ENCODE measurements at regions not wholly inside any gene's neighbourhood (a gene's known extent, or its start where the extent isn't known, plus 50 kb on each side); places are given as distances from the start of the nearest gene placed in this dataset.

- no peak for DNase-seq (ENCODE audit: low read depth)
- no peak overlapping the region for H3K4me3 ChIP-seq (ENCODE audit: low read depth, low read length)
- TF ChIP-seq CTCF (IDR thresholded peaks at IDR 0.05; ENCODE audit: control insufficient read depth, extremely low read depth, insufficient read depth): no peak
Measured at GRCh38 chr6:71403422-71404134, 115.0 kb downstream of the OGFRL1 start.

GRCh38 chr6:71404145-71404966, 115.7 kb downstream of the OGFRL1 start:
- no peak overlapping the region for H3K4me3 ChIP-seq (ENCODE audit: low read depth, low read length)
- no peak for DNase-seq (ENCODE audit: low read depth)
- no peak for TF ChIP-seq CTCF (IDR thresholded peaks at IDR 0.05; ENCODE audit: control insufficient read depth, extremely low read depth, insufficient read depth)

- DNase-seq (ENCODE audit: low read depth): no peak
- no peak for TF ChIP-seq CTCF (IDR thresholded peaks at IDR 0.05; ENCODE audit: control insufficient read depth, extremely low read depth, insufficient read depth)
- no peak overlapping the region for H3K4me3 ChIP-seq (ENCODE audit: low read depth, low read length)
Measured at GRCh38 chr6:71404967-71405278, 116.3 kb downstream of the OGFRL1 start.

- DNase-seq (ENCODE audit: low read depth): no peak
- no peak overlapping the region for H3K4me3 ChIP-seq (ENCODE audit: low read depth, low read length)
- no peak for TF ChIP-seq CTCF (IDR thresholded peaks at IDR 0.05; ENCODE audit: control insufficient read depth, extremely low read depth, insufficient read depth)
Measured at GRCh38 chr6:71405416-71405815, 116.8 kb downstream of the OGFRL1 start.

- no peak for DNase-seq (ENCODE audit: low read depth)
- no peak overlapping the region for H3K4me3 ChIP-seq (ENCODE audit: low read depth, low read length)
- no peak for TF ChIP-seq CTCF (IDR thresholded peaks at IDR 0.05; ENCODE audit: control insufficient read depth, extremely low read depth, insufficient read depth)
Measured at GRCh38 chr6:71406865-71407860, 118.6 kb downstream of the OGFRL1 start.

- TF ChIP-seq CTCF (IDR thresholded peaks at IDR 0.05; ENCODE audit: control insufficient read depth, extremely low read depth, insufficient read depth): no peak
- no peak for DNase-seq (ENCODE audit: low read depth)
- no peak overlapping the region for H3K4me3 ChIP-seq (ENCODE audit: low read depth, low read length)
Measured at GRCh38 chr6:71408787-71409723, 120.4 kb downstream of the OGFRL1 start.
